Activated CD4-positive, alpha-beta T cell treated with anti-CD3 and anti-CD28 coated beads, Interleukin-2, amount 10 ng/mL, durations not matched to agents 7 days and 5 days (primary cell): ENCODE measurements at regions not wholly inside any gene's neighbourhood (a gene's known extent, or its start where the extent isn't known, plus 50 kb on each side); places are given as distances from the start of the nearest gene placed in this dataset.
"Not testable (repeated sequence)": the region's sequence is repeated elsewhere in the genome, so short reads cannot be mapped to it uniquely, and the experiment has no call there.

Experiments
- CTCF ChIA-PET: fragments of 350-600 bp; sonication (Branson Sonifier 250); formaldehyde crosslinking; loops from one replicate; lab custom pipeline; 2021; ENCODE audit warnings: antibody characterized with exemption; lab: Charles Lee
- POLR2A ChIA-PET: fragments of 350-600 bp; sonication (Branson Sonifier 250); formaldehyde crosslinking; loops from one replicate; lab custom pipeline; 2021; ENCODE audit warnings: antibody characterized with exemption; lab: Charles Lee
- DNase-seq: peaks from one replicate; pipeline ENCODE4 v3.0.0-alpha.2; 2020
- H3K27ac Mint-ChIP-seq: one replicate; pipeline ENCODE4 v1.8.0; 2021; ENCODE audit warnings: mild to moderate bottlenecking, moderate library complexity, mixed read lengths
- H3K27me3 Mint-ChIP-seq: one replicate; pipeline ENCODE4 v1.8.0; 2021; ENCODE audit warnings: mixed read lengths
- H3K36me3 Mint-ChIP-seq: one replicate; pipeline ENCODE4 v1.8.0; 2021; ENCODE audit warnings: low read depth, mixed read lengths
- H3K4me1 Mint-ChIP-seq: one replicate; pipeline ENCODE4 v1.8.0; 2021; ENCODE audit warnings: mixed read lengths
- H3K4me3 Mint-ChIP-seq: one replicate; pipeline ENCODE4 v1.8.0; 2021; ENCODE audit warnings: mild to moderate bottlenecking, moderate library complexity, mixed read lengths
- H3K9me3 Mint-ChIP-seq: one replicate; pipeline ENCODE4 v1.8.0; 2021; ENCODE audit warnings: mixed read lengths

DNA sequence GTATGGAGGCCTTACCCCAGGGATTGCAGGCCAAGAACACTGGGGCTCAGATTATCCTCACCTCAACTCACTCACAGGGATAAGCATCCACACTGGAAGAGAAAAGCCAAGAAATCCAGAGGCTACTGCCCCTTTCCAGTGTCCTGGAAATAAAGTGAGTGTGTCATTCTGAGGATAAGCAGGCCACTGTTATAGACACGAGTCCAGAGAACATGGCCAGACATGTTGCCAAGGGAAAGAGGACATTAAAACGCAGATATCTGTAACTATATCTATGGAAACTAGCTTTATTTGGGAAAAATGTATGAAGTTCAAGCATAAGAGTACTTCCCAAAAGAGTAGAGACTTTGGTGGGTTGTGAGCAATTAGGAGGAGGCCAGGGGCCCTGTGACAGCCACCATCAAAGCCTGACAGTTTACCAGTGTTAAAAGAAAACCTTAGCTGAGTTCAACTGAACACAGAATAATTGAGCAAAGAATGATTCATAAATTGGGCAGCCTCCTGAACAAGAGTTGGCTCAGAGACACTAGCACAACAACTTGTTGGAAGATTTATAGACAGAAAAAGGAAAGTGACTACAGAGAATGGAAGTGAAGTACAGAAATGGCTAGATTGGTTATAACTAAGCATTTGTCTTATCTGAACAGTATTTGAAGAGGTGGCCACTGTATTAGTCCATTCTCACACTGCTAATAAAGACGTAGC, 1222.2 kb downstream of the STIM2 start:
- DNase-seq, result no peak
- no peak overlapping the region for H3K4me3 Mint-ChIP-seq
- no peaks in the 10 kb centered on the region for H3K36me3 Mint-ChIP-seq
- H3K4me1 Mint-ChIP-seq, result no peaks in the 10 kb centered on the region
- H3K9me3 Mint-ChIP-seq, result peaks cover 29% of the 10 kb centered on the region
- H3K27me3 Mint-ChIP-seq, result no peaks in the 10 kb centered on the region
- POLR2A ChIA-PET, result no interaction called here
- CTCF ChIA-PET, result no interaction called here
- no peak overlapping the region for H3K27ac Mint-ChIP-seq

DNA sequence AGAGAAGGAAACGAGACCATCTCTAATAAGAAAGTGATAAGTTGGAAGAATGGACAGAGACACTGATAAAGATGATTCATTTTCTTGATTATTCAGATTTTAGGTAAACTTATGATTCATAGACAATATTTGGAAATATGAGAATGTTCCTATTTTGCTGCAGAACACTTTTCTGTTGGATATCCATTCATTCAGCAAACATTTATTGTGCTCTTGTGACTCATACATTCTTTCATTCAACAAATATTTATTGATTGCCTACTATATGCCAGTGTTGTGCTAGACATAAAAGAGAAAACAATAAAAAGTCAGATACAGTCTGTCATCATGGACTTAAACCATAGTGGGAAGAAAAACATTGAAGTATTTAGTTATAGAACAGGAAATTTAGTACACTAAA, 1232.0 kb downstream of the STIM2 start:
- CTCF ChIA-PET, result no interaction called here
- Mint-ChIP-seq H3K4me1 (no peaks in the 10 kb centered on the region), H3K9me3 (peaks cover 2% of the 10 kb centered on the region), H3K36me3 (no peaks in the 10 kb centered on the region), H3K4me3 (no peak overlapping the region), H3K27me3 (no peaks in the 10 kb centered on the region), H3K27ac (no peak overlapping the region)
- POLR2A ChIA-PET, result no interaction called here
- no peak for DNase-seq

DNA sequence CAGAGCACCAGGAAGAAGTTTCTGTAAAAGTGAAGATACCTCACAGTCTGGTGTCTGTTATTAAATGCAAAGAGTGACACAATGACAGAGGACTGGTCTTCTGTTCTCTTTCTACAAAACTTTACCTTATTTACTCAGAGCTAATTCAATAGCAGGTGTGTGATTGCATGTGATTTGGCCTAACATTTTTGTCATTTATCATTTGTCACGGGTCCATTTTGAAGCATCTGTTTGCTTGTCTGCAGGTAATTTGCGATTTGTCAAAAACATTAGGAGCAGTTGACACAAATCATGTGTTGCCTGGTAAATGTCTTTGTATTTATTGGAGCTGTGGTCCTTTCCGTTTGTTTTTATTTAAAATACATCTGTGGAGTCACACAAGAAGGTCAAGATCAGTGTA, 1232.4 kb downstream of the STIM2 start:
- Mint-ChIP-seq H3K36me3 (no peaks in the 10 kb centered on the region), H3K4me1 (no peaks in the 10 kb centered on the region), H3K27me3 (no peaks in the 10 kb centered on the region), H3K27ac (no peak overlapping the region), H3K9me3 (peaks cover 2% of the 10 kb centered on the region), H3K4me3 (no peak overlapping the region)
- POLR2A ChIA-PET, result no interaction called here
- DNase-seq, result no peak
- CTCF ChIA-PET, result no interaction called here

DNA sequence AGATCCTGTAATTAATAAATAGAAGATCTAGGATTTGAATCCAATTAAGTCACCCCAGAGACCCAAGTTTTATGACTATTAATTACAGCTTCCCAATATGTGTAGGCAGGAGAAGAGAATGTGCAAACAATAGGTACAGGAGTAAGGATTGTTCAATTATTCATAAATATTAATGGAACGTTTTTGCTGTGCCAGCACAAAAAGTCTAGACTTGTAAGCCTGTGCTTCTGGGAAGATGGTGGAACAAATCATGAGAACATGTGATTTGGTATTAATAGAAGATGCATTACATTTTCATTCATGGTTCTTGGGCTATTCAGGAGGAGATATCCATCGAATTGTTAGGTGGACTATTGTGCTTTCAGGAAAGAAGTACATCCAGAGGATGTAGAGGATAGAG, 1240.9 kb downstream of the STIM2 start:
- ChIA-PET POLR2A (no interaction called here), CTCF (no interaction called here)
- DNase-seq, result no peak
- H3K4me3 Mint-ChIP-seq, result no peak overlapping the region
- H3K27ac Mint-ChIP-seq, result no peak overlapping the region
- no peaks in the 10 kb centered on the region for H3K9me3 Mint-ChIP-seq
- no peaks in the 10 kb centered on the region for H3K27me3 Mint-ChIP-seq
- H3K36me3 Mint-ChIP-seq, result no peaks in the 10 kb centered on the region
- H3K4me1 Mint-ChIP-seq, result no peaks in the 10 kb centered on the region

DNA sequence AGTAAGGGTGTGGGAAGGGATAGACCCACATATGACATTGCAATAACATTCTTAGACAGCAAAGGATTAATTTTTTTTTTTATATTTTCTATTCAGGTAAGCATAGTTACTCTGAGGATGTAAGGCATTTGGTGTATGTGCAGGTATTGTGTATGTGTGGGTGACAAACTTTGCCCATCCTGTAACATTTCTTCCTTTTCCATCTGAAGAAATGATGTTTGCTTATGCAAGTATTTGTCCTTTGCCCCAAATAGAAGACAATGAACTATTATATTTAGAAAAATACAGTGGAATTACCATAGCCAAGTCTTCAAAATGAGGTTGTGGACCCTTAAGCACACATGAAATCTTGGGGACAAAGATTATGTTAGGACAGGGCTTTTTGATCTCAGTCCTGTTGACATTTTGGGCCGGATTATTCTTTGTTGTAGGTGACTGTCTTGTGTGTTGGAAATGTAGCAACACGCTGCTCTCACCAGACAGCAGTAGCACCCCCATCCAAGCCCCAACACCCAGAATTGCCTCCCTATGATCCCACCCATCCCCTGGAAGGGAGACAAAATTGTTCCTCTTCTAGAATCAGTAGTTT, 1244.7 kb downstream of the STIM2 start:
- Mint-ChIP-seq H3K9me3 (no peaks in the 10 kb centered on the region), H3K27me3 (no peaks in the 10 kb centered on the region), H3K36me3 (no peaks in the 10 kb centered on the region), H3K4me3 (no peak overlapping the region), H3K27ac (no peak overlapping the region), H3K4me1 (no peaks in the 10 kb centered on the region)
- DNase-seq, result no peak
- ChIA-PET CTCF (no interaction called here), POLR2A (no interaction called here)

DNA sequence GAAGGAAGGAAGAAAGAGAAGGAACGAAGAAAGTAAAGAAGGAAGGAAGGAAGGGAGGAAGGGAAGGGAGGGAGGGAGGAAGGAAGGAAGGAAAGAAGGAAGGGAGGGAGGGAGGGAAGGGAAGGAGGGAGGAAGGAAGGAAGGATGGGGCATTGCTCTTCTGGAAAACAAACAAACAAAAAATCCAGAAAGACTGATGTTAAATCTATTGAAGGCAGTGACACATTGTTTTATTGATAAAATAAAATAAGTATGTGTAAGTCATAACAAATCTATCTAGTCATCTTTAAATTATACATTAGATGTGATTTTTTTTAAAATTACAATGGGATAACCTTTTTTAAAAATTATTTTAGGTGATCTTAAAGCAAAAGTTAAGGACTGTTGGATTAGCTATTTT, 1245.5 kb downstream of the STIM2 start:
- CTCF ChIA-PET, result no interaction called here
- Mint-ChIP-seq H3K27me3 (no peaks in the 10 kb centered on the region), H3K36me3 (no peaks in the 10 kb centered on the region), H3K4me3 (no peak overlapping the region), H3K27ac (no peak overlapping the region), H3K4me1 (no peaks in the 10 kb centered on the region), H3K9me3 (no peaks in the 10 kb centered on the region)
- POLR2A ChIA-PET, result no interaction called here
- no peak for DNase-seq

DNA sequence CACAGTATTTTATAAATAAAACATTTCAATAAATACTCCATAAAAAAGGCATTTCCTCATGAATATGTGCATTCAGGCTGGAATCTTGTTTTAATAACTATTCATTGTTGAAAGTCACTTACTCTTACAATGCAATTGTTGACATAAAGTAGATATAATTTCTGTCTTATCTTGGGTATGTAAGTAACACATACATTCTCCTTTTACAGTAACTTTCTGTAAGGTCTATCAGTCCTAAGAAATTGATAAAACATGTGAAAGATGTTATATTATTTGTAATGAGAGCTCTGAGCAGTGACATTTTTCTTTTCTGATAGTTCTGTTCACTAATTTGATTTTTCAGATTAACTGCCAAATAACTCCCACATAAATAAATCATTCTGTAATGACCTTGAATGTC, 1249.2 kb downstream of the STIM2 start:
- no peaks in the 10 kb centered on the region for H3K36me3 Mint-ChIP-seq
- ChIA-PET POLR2A (no interaction called here), CTCF (no interaction called here)
- H3K9me3 Mint-ChIP-seq, result no peaks in the 10 kb centered on the region
- no peaks in the 10 kb centered on the region for H3K27me3 Mint-ChIP-seq
- no peak overlapping the region for H3K27ac Mint-ChIP-seq
- no peak overlapping the region for H3K4me3 Mint-ChIP-seq
- H3K4me1 Mint-ChIP-seq, result no peaks in the 10 kb centered on the region
- DNase-seq, result no peak

DNA sequence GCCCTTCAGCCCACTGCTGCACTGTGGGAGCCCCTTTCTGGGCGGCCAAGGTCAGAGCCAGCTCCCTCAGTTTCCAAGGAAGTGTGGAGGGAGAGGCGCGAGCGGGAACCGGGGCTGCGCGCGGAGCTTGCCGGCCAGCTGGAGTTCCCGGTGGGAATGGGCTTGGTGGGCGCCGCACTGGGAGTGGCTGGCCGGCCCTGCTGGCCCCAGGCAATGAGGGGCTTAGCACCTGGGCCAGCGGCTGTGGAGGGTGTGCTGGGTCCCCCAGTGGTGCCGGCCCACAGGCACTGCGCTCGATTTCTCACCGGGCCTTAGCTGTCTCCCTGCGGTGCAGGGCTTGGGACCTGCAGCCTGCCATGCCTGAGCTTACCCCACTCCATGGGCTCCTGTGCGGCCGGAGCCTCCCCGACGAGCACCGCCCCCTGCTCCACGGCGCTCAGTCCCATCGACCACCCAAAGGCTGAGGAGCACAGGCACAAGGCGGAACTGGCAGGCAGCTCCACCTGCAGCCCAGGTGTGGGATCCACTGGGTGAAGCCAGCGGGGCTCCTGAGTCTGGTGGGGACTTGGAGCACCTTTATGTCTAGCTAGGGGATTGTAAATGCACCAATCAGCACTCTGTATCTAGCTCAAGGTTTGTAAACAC, 1252.2 kb downstream of the STIM2 start:
- H3K4me1 Mint-ChIP-seq, H3K27ac Mint-ChIP-seq, POLR2A ChIA-PET, H3K4me3 Mint-ChIP-seq, H3K9me3 Mint-ChIP-seq, H3K36me3 Mint-ChIP-seq, H3K27me3 Mint-ChIP-seq, DNase-seq, CTCF ChIA-PET: not testable (repeated sequence)

DNA sequence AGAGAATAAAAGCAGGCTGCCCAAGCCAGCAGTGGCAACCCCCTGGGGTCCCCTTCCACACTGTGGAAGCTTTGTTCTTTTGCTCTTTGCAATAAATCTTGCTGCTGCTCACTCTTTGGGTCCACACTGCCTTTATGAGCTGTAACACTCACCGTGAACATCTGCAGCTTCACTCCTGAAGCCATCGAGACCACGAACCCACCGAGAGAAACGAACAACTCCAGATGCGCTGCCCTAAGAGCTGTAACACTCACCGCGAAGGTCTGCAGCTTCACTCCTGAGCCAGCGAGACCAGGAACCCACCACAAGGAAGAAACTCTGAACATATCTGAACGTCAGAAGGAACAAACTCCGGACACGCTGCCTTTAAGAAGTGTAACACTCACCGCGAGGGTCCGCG, 1252.9 kb downstream of the STIM2 start:
- DNase-seq, H3K4me1 Mint-ChIP-seq, H3K27ac Mint-ChIP-seq, CTCF ChIA-PET, H3K27me3 Mint-ChIP-seq, H3K4me3 Mint-ChIP-seq, POLR2A ChIA-PET, H3K36me3 Mint-ChIP-seq: not testable (repeated sequence)
- peaks cover 10% of the 10 kb centered on the region for H3K9me3 Mint-ChIP-seq

DNA sequence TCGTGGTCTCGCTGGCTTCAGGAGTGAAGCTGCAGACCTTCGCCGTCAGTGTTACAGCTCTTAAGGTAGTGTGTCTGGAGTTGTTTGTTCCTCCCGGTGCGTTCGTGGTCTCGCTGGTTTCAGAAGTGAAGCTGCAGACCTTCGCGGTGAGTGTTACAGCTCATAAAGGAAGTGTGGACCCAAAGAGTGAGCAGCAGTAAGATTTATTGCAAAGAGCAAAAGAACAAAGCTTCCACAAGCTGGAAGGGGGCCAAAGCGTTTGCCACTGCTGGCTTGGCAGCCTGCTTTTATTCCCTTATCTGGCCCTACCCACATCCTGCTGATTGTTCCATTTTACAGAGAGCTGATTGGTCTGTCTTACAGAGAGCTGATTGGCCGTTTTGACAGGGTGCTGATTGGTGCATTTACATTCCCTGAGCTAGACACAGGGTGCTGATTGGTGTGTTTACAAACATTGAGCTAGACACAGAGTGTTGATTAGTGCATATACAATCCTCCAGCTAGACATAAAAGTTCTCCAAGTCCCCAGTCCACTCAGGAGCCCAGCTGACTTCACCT, 1256.0 kb downstream of the STIM2 start:
- H3K36me3 Mint-ChIP-seq, H3K27me3 Mint-ChIP-seq, POLR2A ChIA-PET, CTCF ChIA-PET, H3K4me1 Mint-ChIP-seq, DNase-seq, H3K27ac Mint-ChIP-seq, H3K4me3 Mint-ChIP-seq: not testable (repeated sequence)
- H3K9me3 Mint-ChIP-seq, result peaks cover 12% of the 10 kb centered on the region

DNA sequence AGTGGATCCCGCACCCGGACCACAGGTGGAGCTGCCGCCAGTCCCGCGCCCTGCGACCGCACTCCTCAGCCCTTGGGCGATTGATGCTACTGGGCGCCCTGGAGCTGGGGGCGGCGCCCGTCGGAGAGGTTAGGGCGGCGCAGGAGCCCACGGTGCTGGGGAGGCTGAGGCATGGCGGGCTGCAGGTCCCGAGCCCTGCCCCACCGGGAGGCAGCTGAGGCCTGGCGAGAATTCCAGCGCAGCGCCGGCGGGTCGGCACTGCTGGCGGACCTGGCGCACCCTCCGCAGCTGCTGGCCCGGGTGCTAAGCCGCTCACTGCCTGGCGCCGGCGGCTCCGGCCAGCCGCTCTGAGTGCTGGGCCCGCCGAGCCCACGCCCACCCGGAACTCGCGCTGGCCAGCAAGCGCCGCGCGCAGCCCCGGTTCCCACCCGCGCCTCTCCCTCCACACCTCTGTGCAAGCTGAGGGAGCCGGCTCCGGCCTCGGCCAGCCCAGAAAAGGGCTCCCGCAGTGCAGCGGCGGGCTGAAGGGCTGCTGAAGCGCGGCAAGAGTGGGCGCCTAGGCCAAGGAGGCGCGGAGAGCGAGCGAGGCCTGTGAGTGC, 1256.5 kb downstream of the STIM2 start:
- peaks cover 12% of the 10 kb centered on the region for H3K9me3 Mint-ChIP-seq
- no peak overlapping the region for H3K27ac Mint-ChIP-seq
- no peak overlapping the region for H3K4me3 Mint-ChIP-seq
- DNase-seq, result no peak
- H3K27me3 Mint-ChIP-seq, result no peaks in the 10 kb centered on the region
- POLR2A ChIA-PET, result no interaction called here
- CTCF ChIA-PET, result no interaction called here
- no peaks in the 10 kb centered on the region for H3K4me1 Mint-ChIP-seq
- H3K36me3 Mint-ChIP-seq, result no peaks in the 10 kb centered on the region

DNA sequence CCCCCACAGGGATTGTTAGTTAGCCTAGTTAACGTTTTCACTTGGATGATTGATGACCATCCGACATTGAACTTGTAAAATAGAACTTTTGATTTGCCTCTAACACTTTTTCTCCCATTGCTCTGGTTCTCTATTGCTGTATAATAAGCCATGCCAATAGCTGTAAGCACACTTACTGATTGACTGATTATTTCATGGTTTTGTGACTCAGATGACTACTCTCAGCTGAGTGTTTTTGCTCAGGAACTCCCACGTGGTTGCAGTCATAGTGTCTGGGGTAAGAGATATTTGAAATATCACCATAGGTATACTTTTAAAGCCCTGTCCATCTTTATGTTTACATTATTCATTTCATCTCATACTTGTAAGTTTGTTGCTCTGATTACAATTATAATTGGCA, 1285.5 kb downstream of the STIM2 start:
- ChIA-PET CTCF (no interaction called here), POLR2A (no interaction called here)

DNA sequence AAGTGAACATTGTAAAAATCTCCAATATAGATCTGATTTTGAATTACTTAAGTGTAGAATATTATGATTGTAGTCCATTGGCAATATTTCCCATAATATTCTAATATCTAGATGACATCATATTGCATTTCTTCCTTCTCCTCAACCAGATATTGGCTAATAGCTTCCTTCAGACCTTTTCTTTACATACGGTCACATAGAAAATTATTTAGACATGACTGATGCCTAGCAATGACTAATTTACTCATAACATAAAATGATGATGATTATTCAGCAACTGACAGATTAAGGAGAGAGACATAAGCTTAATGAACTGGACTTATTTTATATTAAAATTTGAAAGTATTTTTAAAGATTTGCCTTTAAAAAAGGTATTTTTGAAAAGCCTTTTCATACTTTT, 1287.6 kb downstream of the STIM2 start:
- no peaks in the 10 kb centered on the region for H3K36me3 Mint-ChIP-seq

More for the DNA sequence above, 1285.5 kb downstream of the STIM2 start:
- Mint-ChIP-seq H3K27me3 (no peaks in the 10 kb centered on the region), H3K4me3 (no peak overlapping the region), H3K27ac (no peak overlapping the region), H3K4me1 (no peaks in the 10 kb centered on the region), H3K36me3 (no peaks in the 10 kb centered on the region), H3K9me3 (peaks cover 2% of the 10 kb centered on the region)
- no peak for DNase-seq

More for the DNA sequence above, 1287.6 kb downstream of the STIM2 start:
- Mint-ChIP-seq H3K4me1 (no peaks in the 10 kb centered on the region), H3K9me3 (no peaks in the 10 kb centered on the region), H3K4me3 (no peak overlapping the region), H3K27ac (no peak overlapping the region), H3K27me3 (no peaks in the 10 kb centered on the region)
- ChIA-PET POLR2A (no interaction called here), CTCF (no interaction called here)
- DNase-seq, result no peak
